Activated naive CD4-positive, alpha-beta T cell treated with anti-CD3 and anti-CD28 coated beads, Interleukin-2, amount 50 U/mL, for 72 hours (primary cell): ENCODE measurements at regions not wholly inside any gene's neighbourhood (a gene's known extent, or its start where the extent isn't known, plus 50 kb on each side); places are given as distances from the start of the nearest gene placed in this dataset.

Source experiments
- ATAC-seq, 2 donors: fragments of 150-1000 bp; cut with Tn5 transposase; 2 replicates each; pipeline ENCODE4 v1.10.0; 2021; ENCODE audit warnings: mild to moderate bottlenecking in 2 of 2, moderate library complexity in 2 of 2
- DNase-seq, 2 donors: peaks; one replicate each; pipeline ENCODE4 v3.0.0; 2021 to 2022; ENCODE audit warnings: low spot score in 2 of 2
- H3K27ac Mint-ChIP-seq, 2 donors: one replicate each; pipeline ENCODE4 v1.8.0; 2022; ENCODE audit warnings: mild to moderate bottlenecking in 2 of 2, mixed read lengths in 2 of 2
- H3K36me3 Mint-ChIP-seq, 2 donors: one replicate each; pipeline ENCODE4 v1.8.0; 2022; ENCODE audit warnings: mixed read lengths in 2 of 2
- H3K9me3 Mint-ChIP-seq, 2 donors: one replicate each; pipeline ENCODE4 v1.8.0; 2022; ENCODE audit warnings: mixed read lengths in 2 of 2

- H3K27ac Mint-ChIP-seq, result no peak overlapping the region
- no peaks in the 10 kb centered on the region for H3K36me3 Mint-ChIP-seq
- H3K9me3 Mint-ChIP-seq, result no peaks in the 10 kb centered on the region
Measured at GRCh38 chr10:4525103-4525502, 300.9 kb upstream of the AKR1E2 start.

GRCh38 chr10:4522296-4523000 is 303.6 kb upstream of the AKR1E2 start:
- H3K9me3 Mint-ChIP-seq, result no peaks in the 10 kb centered on the region
- no peak overlapping the region for H3K27ac Mint-ChIP-seq
- H3K36me3 Mint-ChIP-seq, result no peaks in the 10 kb centered on the region
- no peak for DNase-seq
- no peak for ATAC-seq

More at GRCh38 chr10:4525103-4525502, 300.9 kb upstream of the AKR1E2 start:
- no peak for DNase-seq
- no peak for ATAC-seq

- no peak for DNase-seq
- Mint-ChIP-seq H3K36me3 (no peaks in the 10 kb centered on the region), H3K27ac (no peak overlapping the region), H3K9me3 (no peaks in the 10 kb centered on the region)
- no peak for ATAC-seq
Measured at GRCh38 chr10:4519658-4520402, 306.2 kb upstream of the AKR1E2 start.

- no peak overlapping the region for H3K27ac Mint-ChIP-seq
- DNase-seq (no peak), ATAC-seq (no peak)
- H3K9me3 Mint-ChIP-seq, result no peaks in the 10 kb centered on the region
- H3K36me3 Mint-ChIP-seq, result no peaks in the 10 kb centered on the region
Measured at GRCh38 chr10:4517746-4518145, 308.3 kb upstream of the AKR1E2 start.

GRCh38 chr10:4515721-4516120 is 310.3 kb upstream of the AKR1E2 start:
- Mint-ChIP-seq H3K9me3 (no peaks in the 10 kb centered on the region), H3K36me3 (no peaks in the 10 kb centered on the region), H3K27ac (no peak overlapping the region)
- DNase-seq (no peak), ATAC-seq (no peak)

- Mint-ChIP-seq H3K27ac (no peak overlapping the region), H3K9me3 (no peaks in the 10 kb centered on the region), H3K36me3 (no peaks in the 10 kb centered on the region)
- no peak for DNase-seq
- no peak for ATAC-seq
Measured at GRCh38 chr10:4514445-4515108, 311.4 kb upstream of the AKR1E2 start.

GRCh38 chr10:4512671-4513240 is 313.3 kb upstream of the AKR1E2 start:
- DNase-seq (no peak), ATAC-seq (no peak)
- Mint-ChIP-seq H3K27ac (no peak overlapping the region), H3K36me3 (no peaks in the 10 kb centered on the region), H3K9me3 (no peaks in the 10 kb centered on the region)

- no peak for ATAC-seq
Measured at GRCh38 chr10:4512196-4512595, 313.8 kb upstream of the AKR1E2 start.

GRCh38 chr10:4511509-4511908 is 314.5 kb upstream of the AKR1E2 start:
- ATAC-seq, result no peak
- H3K36me3 Mint-ChIP-seq, result no peaks in the 10 kb centered on the region
- DNase-seq, result no peak
- no peak overlapping the region for H3K27ac Mint-ChIP-seq
- no peaks in the 10 kb centered on the region for H3K9me3 Mint-ChIP-seq

More at GRCh38 chr10:4512196-4512595, 313.8 kb upstream of the AKR1E2 start:
- Mint-ChIP-seq H3K9me3 (no peaks in the 10 kb centered on the region), H3K36me3 (no peaks in the 10 kb centered on the region), H3K27ac (no peak overlapping the region)
- no peak for DNase-seq

GRCh38 chr10:4509405-4509804 is 316.6 kb upstream of the AKR1E2 start:
- DNase-seq (no peak), ATAC-seq (no peak)
- Mint-ChIP-seq H3K36me3 (no peaks in the 10 kb centered on the region), H3K27ac (peak overlapping the region in 1 of 2 donors; percentile 57), H3K9me3 (no peaks in the 10 kb centered on the region)

GRCh38 chr10:4506095-4506494 is 319.9 kb upstream of the AKR1E2 start:
- Mint-ChIP-seq H3K9me3 (no peaks in the 10 kb centered on the region), H3K36me3 (no peaks in the 10 kb centered on the region), H3K27ac (no peak overlapping the region)
- no peak for DNase-seq
- ATAC-seq, result no peak

GRCh38 chr10:4504550-4504949 is 321.5 kb upstream of the AKR1E2 start:
- Mint-ChIP-seq H3K36me3 (no peaks in the 10 kb centered on the region), H3K27ac (no peak overlapping the region), H3K9me3 (no peaks in the 10 kb centered on the region)
- ATAC-seq (no peak), DNase-seq (no peak)

GRCh38 chr10:4503076-4503475 is 322.9 kb upstream of the AKR1E2 start:
- DNase-seq (no peak), ATAC-seq (no peak)
- no peaks in the 10 kb centered on the region for H3K36me3 Mint-ChIP-seq
- H3K27ac Mint-ChIP-seq, result no peak overlapping the region
- H3K9me3 Mint-ChIP-seq, result no peaks in the 10 kb centered on the region

GRCh38 chr10:4501306-4501705 is 324.7 kb upstream of the AKR1E2 start:
- DNase-seq (no peak), ATAC-seq (no peak)
- H3K36me3 Mint-ChIP-seq, result no peaks in the 10 kb centered on the region
- H3K9me3 Mint-ChIP-seq, result no peaks in the 10 kb centered on the region
- no peak overlapping the region for H3K27ac Mint-ChIP-seq

GRCh38 chr10:4498711-4499251 is 327.2 kb upstream of the AKR1E2 start:
- no peak for ATAC-seq

GRCh38 chr10:4494551-4494950 is 331.5 kb upstream of the AKR1E2 start:
- Mint-ChIP-seq H3K27ac (no peak overlapping the region), H3K9me3 (no peaks in the 10 kb centered on the region), H3K36me3 (no peaks in the 10 kb centered on the region)
- ATAC-seq, result no peak
- no peak for DNase-seq

More at GRCh38 chr10:4498711-4499251, 327.2 kb upstream of the AKR1E2 start:
- no peak overlapping the region for H3K27ac Mint-ChIP-seq
- no peak for DNase-seq
- no peaks in the 10 kb centered on the region for H3K9me3 Mint-ChIP-seq
- no peaks in the 10 kb centered on the region for H3K36me3 Mint-ChIP-seq

- DNase-seq, result no peak
- H3K36me3 Mint-ChIP-seq, result no peaks in the 10 kb centered on the region
- no peak for ATAC-seq
- peaks cover 0 to 5% of the 10 kb centered on the region in 2 donors for H3K9me3 Mint-ChIP-seq
- H3K27ac Mint-ChIP-seq, result no peak overlapping the region
Measured at GRCh38 chr10:4492202-4492601, 333.8 kb upstream of the AKR1E2 start.
